HG03196 (cell line): ENCODE measurements at regions not wholly inside any gene's neighbourhood (a gene's known extent, or its start where the extent isn't known, plus 50 kb on each side); places are given as distances from the start of the nearest gene placed in this dataset.

Source experiments
- ATAC-seq: cut with Tn5 transposase; IDR thresholded peaks from one replicate; pipeline ENCODE4 v1.9.1; 2021; ENCODE audit not compliant: unreplicated experiment

DNA sequence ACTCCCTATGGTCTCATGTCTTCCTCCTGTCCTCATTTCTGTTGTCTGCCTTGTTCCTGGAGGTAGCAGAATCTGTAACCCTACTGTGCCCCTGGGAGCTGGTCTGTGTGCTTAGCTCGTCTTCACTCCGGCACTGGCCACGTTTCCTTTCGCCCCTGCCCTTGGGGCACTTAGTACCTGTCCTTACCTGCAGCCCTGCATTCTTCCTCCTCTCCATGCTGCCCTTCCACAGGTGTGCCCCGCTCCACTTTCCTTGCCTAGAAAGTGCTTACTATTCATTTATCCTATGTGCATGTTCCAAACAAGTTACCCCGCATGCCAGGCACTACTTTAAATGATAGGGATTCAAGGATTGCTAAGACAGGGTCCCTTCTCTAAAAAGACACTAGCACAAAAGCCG is 199.9 kb upstream of the ZMIZ1 start:
- no peak for ATAC-seq

DNA sequence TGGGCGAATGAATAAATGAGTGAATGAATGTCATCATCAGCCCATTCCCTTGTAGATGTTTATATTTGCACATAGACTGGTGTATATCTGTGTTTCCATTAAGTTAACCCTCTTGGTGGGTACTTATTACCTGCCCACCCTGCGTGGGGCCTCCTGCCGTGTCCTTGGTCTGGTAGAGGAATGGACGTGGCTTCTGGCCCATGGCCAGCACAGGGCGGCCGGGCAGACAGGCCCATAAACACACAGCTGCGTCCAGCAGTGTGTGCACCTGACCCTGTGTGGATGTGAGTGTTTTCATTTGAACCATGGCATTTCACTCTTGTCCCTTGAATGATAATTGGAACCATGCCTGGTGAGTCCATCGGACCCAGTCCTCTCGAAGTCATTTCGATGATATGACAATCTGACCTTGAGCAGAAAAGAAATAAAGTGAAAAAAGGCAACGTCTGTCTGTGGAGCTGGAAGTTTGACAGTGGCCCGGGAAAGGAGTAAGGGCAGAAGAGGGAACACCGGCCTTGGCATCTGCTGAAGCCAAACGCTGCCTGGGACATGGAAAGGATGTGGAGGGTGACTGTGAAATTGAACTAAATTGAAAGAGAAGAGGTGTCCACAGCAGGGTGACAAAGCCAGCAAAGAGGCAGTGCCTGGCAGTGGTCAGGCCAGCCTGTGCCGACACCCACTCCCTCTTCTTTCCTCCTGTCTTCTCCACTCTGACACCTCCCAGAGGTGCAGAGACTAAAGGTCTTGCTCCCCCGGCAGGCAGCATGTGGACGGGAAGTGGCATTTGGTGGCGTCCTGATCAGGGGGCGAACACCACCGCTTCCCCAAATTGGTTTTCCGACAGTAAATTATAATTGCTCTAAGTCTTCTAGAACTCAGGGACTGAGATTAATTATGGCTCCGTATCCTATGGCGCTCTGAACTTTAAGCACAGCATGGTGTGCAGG is 199.0 kb upstream of the ZMIZ1 start:
- no peak for ATAC-seq

DNA sequence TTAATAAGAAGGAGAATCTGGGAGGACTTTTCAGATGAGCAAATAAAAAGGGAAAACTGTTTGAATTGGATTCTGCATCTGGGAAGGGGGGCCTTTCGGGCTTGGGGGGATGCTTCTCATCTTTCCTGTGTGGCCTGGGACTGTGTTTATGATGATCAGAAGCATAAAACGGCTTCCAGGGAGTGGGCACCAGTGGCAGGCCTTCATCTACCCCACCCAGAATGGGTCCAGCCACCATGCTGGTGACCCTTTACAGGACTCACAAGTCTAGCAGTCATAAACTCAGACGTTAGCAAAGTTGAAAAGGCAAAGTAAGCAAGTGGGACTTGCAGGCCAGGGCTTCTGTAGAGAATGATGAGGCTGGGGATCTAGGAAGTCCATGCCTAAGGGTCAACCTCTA is 198.3 kb upstream of the ZMIZ1 start:
- no peak for ATAC-seq

DNA sequence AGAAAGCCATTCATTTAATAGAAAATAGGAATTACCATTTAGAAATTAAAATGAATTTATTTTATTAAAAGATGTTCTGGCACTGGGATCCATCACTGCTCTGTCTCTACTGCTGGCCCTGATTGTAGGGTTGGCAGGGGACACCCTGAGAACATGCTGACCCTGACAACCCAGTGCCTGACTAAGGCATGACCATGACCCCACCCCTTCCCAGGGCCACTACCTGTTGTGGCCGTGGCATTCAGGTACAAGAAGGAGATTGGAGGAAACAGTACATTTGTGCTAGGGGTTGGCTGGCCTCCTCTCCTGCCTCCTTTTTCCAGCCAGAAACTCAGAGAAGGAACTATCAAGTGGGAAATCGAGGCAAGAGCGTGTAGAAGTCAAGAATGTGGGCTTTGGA is 197.0 kb upstream of the ZMIZ1 start:
- no peak for ATAC-seq

DNA sequence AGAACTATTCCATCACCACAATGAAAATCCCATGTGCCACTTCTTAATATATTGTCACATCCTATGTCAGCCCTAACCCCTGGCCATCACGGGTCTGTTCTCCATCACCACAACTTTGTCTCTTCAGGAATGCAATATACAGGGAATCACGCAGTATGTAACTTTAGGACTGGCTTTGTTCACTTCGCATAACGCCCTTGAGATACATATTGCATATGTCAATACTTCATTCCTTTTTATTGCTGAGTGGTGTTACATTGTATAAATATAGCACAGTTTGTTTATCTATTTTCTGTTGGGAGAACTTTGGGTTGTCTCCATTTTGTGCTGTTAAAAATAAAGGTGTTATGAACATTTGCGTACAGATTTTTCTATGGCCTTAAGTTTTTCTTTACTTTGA is 195.4 kb upstream of the ZMIZ1 start:
- ATAC-seq: no peak

DNA sequence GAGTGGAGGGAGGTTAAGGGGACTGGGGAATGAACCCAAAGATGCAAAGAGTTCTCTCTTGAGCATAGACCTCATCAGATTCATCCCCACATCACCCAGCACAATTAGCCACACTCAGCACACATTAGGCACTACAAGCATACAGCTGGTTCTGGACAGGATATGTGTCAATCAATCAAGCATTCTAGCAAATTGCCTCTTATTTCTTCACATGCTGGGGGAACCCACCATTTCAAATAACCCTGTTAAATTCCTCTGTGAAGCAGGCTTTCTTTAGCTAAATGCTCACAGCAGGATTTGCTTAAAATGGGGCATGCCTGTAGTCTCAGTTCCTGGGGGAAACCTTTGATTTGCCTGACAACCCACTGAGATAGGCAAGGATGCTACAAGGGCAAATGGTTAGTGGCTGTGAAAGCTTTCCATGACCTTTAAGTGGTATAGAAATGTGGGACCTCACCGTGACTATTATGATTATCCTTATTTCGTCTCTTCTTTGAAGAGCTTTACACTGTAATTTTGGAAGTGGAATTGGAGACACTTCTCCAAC is 193.4 kb upstream of the ZMIZ1 start:
- ATAC-seq: no peak

DNA sequence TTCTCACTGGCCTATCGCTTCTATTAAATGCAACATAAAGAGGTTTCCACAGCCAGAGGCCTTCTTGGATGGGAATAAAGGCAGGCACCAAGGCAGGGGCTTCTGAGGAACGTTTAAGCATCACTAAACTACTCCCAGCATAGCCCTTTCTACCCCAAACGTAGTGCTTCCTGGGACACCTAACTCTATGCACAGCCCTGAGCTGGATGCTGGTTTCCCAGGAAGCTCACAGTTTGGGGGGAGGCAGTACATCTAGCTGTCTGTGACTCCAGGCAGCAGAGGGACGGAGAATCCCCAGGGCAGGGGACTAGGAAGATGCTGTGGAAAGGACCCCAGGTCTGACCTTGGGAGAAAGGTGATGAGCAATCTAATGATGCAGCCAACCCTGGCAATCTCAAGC is 192.8 kb upstream of the ZMIZ1 start:
- no peak for ATAC-seq

DNA sequence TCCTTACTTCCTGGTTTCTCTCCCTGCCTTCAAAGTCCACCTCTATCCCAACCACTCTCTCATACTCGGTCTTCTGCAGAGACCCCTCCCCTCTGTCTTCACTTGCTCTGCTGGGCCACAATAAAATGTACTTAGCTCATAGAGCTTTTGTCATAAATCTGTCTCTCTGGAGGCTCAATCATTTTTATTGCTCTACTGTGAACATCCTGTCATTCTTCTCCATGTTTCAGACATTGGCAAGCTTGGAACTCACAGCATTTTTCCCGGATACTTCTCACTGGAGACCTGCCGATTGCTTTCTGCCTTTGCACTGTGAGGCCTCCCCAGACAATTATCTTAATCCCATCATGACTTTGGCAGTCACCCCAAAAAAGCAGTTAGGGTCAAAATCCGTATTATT is 192.3 kb upstream of the ZMIZ1 start:
- no peak for ATAC-seq

DNA sequence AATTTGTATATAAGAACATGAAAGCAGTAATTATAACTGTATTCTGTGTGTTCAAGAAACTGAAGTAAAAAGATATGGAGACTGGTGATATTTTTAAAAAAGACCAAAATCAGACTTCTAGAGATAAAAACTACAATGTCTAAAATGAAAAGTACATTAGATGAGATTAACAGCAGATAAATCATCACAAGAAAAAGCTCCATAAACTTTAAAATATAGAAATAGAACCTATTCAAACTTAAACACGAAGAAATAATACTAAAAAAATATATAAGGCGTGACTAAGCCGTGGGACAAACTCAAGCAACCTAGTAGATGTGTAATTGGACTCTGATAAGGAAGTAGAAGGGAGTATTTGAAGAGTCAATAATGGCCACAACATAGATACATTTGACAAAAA is 189.1 kb upstream of the ZMIZ1 start:
- ATAC-seq: no peak

DNA sequence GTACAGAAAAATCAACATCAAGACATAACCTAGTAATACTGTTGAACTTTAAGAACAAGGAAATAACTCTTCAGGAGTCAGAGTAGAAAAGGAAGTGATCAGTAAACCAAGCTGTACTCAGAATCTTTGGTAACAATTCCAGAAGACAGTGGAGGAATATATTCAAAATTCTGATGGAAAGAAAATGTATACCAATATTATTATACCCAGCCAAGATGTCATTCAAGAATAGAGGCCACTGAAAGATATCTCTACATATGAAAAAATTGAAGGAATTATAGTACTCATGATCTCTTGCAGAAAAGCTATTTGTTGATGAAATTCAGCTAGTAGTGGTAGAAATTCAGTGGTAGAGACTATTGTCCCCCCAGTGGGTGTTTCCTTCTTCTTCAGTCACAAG is 182.6 kb upstream of the ZMIZ1 start:
- ATAC-seq: no peak

DNA sequence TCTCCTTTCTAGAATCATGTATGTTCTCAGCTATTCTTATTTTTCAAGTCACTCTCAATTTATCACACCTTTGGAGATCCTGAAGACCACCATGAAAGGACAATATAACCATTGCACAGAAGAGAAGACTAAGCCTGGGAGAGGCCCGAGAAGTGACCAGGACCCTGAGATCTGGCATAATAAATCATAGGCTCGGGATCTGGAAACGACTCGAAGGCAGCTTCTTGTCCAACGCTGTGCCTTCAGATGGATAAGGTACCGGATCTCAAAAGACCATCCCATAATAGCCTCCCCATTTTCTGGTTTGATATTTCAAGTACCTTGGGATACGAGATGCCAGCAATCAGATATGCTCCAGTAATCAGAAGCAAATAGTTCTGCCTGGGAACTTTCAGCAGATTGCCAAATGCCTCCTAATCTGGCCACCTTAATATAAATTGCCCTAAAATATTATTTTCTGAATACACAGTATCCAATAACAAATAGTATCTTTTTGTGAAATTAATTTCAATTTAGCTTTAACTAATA is 179.2 kb upstream of the ZMIZ1 start:
- no peak for ATAC-seq

DNA sequence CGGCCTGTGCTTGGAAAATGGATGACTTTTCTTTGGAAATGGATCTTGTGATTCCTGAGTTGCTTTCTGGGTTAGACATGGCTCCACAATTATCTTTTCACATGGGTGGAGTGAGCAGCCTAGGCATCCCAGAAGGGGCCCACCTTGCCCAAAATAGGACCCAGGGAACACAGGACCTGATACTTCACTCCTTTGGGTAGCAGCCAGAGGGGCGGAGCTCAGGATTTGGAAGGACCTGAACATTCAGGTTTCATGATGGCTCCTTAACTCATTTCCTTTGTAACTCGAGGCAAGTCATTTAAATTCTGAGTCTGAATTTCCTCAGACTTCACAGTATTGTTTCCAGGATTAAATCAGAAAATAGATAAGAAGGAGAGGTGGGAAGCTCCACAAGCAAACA is 178.3 kb upstream of the ZMIZ1 start:
- ATAC-seq: no peak

DNA sequence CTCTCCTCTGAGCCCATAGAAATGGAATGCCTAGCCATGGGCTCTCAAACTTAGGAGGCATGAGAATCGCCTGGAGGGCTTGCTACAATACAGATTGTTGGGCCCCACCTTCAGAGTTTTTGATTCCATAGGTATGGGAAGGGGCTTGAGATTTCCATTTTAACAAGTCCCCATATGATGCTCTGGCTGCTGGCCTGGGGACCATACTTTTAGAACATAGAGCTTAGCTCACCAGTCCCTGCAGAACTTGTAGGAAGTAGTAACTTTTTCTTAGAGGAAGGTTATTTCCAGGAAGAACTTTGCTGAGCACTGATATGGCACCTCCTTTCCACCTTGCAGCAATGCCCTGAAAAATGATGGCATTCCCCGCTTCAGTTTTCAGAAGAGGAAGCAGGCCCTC is 177.0 kb upstream of the ZMIZ1 start:
- ATAC-seq: no peak

DNA sequence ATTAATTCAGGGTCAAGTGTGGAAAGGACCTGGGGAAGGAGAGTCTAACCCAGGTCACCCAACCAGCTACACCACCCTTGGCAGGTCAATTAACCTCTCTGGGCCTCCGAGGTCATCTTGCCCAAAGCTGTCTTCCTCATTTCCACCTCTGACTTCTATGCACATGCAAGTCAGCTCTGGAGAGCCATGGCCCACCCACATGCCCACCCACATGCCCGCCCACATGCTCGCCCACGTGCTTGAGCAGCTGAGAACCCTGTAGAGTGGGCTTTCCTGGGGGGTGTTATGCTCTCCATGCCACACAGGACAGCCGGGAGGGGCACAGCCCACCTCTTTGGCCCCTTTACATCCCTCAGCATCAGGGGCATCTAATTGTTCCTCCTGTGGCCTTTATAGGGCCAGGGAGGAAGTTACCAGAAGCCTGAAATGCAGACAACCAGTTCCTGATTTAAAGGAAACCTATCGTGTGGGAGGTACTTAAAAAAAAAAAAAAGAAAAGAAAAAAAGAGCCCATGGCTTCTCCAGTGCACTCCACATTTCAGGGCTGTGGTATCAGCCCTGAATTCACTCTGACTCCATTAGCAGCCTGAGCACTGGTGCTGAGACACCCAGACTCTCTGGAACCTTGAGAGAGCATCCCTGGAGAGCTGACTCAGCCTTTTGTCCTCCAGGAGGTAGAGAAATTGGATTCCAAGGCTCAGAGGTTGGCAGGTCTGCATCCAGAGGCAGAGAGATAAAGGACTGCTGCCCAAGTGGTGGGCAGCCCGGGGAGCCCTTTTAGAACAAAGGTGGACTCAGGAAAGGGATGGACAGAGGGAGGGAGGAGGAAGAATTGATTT is 176.2 kb upstream of the ZMIZ1 start:
- no peak for ATAC-seq

DNA sequence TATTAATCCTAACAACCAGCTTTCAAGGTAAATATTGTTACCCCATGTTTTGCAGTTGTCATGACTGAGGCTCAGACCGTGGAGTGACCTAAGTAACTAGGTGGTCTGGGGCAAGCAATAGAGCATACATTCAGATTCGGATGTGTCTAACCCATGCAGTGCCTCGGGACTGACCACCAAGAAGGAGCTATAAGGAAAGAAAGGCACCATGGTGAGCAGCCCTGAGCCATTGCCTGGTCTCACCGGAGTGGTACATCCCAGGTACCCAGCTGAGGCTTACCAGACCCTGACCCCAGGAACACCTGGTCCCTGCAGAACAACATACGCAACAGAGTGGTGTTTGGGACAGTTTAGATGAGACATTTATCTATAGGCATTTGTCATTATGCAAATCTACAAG is 175.5 kb upstream of the ZMIZ1 start:
- no peak for ATAC-seq

DNA sequence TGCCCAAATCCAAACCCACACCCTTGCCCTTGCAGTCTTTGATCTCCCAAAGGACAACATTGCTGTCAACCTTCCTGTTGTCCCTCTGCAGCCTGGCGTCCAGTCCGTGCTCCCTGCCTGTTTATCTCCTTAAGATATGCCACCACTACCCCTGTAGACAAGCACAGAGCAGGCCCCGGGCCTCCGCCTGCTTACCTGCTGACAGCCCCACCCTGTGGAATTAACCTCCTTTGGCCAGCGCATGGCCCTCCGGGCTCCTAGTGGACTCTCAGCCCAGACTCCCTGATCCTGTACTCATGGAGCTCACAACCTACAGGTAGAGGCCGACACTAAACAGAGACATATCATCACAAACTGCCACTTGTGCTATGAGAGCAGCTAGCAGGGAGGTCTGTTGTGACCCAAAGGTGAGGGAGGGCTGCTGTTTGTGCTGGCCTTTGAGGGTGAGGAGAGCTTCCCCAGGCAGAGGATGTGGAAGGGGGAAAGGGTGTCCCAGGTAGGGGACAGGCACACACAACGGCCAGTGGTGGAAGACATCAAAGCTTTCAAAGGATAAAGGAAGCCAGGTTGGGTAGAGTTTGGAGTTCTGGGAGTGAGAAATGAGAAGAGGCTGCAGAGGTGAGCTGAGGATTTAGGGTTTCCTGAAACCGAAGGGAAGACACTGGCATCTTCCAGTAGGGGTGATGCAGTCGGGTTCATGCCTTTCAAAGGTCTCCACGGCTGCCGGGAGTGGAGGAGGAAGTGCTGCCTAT is 174.5 kb upstream of the ZMIZ1 start:
- ATAC-seq: no peak

DNA sequence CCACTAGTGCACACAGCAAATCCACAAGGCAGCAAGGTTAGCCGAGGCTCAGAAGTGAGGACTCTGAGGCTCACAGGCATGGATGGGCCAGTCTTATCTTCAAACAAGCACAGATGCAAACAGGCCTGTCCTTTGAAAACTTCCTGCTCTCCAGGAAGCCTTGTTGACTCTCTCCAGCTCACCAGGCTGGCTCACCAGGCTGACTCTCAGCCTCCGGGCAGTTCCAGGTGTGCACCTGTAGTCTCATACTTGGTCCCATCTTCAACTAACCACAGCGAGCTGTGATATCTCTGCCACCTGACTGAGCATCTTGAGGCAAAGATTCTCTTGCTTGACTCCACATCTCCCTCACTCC is 173.9 kb upstream of the ZMIZ1 start:
- ATAC-seq: no peak

DNA sequence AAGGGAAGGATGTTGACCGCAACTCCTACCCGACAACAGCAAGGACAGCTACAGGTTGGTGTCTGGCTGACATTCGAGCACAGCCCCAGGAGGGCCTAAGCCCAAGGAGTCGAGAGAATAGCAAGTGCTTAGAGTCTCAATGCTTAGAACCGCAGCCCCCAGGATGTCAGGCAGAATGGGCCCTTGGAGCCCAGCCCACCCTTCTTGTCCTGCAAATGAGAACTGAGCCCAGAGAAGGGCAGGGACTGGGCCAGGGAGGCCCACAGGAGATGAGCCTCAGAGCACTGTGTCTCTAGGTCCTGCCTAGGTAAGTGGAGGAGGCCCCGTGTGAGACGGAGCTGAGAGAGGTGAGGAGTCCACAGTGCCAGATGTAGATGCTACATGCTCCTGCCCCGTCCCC is 173.3 kb upstream of the ZMIZ1 start:
- no peak for ATAC-seq

DNA sequence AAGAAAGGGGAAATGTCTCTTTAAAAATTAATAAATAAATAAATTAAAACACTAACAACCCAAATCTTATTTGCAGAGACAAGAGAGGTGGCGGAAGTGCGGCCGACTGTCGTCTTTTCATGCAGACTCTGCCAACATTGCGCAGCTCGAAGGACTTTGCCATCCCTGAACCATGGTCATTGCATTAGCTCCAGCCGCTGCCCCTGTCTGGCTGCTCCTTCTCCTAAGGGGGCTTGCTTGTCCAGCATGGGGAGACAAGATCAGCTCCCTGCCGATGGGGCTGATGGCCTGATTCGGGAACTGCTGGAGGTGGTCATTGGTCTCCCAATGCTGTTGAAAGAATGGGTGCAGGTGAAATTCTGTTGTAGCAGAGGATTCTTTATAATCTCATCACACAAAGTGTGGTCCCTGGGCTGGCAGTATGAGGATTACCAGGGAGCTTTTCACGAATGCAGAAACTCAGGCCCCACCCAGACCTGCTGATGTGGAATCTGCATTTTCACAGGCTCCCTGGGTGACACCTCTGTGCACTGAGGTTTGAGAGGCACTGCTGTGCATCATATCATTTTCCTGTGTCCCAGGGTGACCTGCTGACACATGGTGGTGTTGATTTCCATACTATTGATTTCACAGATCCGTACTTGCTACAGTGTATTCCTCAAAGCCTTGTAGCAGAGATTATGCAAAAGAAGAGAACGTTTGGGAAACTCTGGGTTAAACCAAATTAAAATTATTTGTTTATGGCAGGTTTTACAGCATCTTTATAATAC is 172.4 kb upstream of the ZMIZ1 start:
- ATAC-seq: no peak

DNA sequence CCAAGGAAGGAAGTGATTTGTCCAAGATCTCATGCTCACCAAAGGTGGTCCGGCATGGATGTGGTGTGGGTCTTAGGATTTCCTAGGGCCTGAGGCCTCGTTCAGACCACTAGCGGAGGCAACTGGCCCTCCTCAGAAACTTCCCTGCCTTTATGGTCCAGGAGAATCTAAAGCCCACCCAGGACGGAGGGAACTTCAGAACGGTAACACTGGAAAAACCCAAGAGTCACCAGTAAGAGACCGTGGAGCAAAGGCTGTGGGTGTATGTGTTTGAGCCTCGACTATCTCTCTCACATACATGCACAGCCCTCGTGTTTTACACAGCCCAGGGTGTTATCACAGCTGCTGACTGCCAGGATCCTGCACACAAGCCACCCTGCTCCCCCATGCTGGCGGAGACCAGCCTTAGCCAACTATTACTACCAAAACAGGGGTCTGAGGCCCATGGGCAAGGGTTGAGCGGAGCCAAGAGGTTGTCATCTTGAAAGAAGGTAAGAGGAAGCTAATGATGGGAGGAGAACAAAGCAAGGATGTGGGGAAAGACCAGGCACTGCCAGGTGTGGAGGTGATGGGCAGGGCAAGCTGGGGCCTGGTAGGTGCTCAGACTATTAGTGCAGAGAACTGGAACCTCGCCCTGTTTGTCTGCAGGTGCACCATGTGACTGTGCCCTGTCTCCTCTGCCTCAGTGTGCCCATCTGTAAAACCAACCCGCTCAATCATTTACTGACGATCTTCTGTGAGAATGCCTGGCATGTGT is 170.2 kb upstream of the ZMIZ1 start:
- no peak for ATAC-seq
